ENCODE measurements at regions not wholly inside any gene's neighbourhood (a gene's known extent, or its start where the extent isn't known, plus 50 kb on each side); places are given as distances from the start of the nearest gene placed in this dataset.
"Not testable (repeated sequence)": the region's sequence is repeated elsewhere in the genome, so short reads cannot be mapped to it uniquely, and the experiment has no call there.

DNA sequence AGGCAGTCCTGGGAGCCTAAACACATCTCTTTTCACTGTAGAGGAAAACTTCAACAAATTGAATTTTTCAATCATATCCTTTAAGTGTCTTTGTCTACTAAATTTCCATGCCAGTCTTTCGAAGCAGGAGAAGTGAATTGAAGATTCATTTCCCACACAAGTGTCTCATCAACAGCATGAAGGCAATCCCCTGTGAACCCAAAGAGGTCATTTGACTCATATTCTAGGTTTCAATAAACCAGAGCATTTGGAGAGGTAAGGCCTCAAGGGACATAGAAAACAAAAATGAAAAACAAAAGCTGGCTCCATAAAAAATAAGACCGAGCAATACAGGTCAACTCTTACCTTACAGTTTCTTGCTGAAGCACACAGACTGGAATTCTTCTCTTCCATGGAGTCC lies 94.1 kb upstream of the ATP1B1 start:
- DNase-seq (ENCODE audit: low read depth in 2 of 2) = no peak

- DNase-seq (ENCODE audit: low read depth in 2 of 2) = no peak
Observed at GRCh38 chr1:169013821-169014220, 92.7 kb upstream of the ATP1B1 start.

DNA sequence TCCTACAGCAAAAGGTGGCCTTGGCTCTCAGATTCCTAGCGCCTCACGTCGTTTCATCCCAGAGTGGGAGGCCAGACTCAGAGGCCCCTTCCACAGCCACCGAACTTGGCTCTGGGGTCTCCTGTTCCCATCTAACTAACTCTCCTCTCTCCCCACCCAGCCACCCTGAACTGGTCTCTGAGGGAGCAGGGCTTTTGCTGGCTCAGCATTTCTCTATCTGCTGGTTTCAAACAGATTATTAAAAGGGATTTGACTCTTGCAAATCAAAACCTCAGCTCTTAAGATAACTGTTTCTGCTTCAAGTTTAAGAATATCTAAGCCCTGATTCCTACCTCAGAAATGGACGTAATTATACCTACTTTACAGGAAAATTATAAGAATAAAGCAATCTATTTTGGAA lies 91.0 kb upstream of the ATP1B1 start:
- DNase-seq (ENCODE audit: low read depth in 2 of 2) = no peak

GRCh38 chr1:169018751-169019150 lies 87.7 kb upstream of the ATP1B1 start:
- no peak for DNase-seq (ENCODE audit: low read depth in 2 of 2)

GRCh38 chr1:169019419-169020058 lies 87.0 kb upstream of the ATP1B1 start:
- DNase-seq (ENCODE audit: low read depth in 2 of 2) = no peak

DNA sequence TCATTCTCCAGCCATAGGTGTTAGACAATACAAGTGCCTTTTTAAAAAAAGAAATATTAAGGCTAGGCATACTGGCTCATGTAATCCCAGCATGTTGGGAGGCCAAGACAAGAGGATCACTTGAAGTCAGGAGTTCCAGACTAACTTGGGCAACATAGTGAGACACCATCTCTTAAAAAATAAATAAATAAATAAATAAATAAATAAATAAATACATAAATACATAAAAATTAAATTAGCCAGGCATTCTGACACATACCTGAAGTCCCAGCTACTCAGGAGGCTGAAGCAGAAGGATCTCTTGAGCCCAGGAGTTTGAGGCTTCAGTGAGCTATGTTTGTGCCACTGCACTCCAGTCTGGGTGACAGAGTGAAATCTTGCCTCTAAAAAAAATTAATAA lies 85.8 kb upstream of the ATP1B1 start:
- no peak for DNase-seq (ENCODE audit: low read depth in 2 of 2)

GRCh38 chr1:169022648-169023047 lies 83.8 kb upstream of the ATP1B1 start:
- no peak for DNase-seq (ENCODE audit: low read depth in 2 of 2)

DNA sequence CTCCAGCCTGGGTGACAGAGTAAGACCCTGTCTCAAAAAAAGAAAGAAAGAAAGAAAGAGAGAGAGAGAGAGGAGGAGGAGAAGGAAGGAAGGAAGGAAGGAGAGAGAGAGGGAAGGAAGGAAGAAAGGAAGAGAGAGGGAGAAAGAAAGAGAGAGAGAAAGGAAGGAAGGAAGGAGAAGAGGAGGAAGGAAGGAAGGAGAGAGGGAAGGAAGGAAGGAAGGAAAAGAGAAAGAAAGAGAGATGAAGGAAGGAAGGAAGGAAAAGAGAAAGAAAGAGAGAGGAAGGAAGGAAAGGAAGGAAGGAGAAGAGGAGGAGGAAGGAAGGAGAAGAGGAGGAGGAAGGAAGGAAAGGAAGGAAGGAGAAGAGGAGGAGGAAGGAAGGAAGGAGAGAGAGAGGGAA lies 82.2 kb upstream of the ATP1B1 start:
- no peak for DNase-seq (ENCODE audit: low read depth in 2 of 2)

DNA sequence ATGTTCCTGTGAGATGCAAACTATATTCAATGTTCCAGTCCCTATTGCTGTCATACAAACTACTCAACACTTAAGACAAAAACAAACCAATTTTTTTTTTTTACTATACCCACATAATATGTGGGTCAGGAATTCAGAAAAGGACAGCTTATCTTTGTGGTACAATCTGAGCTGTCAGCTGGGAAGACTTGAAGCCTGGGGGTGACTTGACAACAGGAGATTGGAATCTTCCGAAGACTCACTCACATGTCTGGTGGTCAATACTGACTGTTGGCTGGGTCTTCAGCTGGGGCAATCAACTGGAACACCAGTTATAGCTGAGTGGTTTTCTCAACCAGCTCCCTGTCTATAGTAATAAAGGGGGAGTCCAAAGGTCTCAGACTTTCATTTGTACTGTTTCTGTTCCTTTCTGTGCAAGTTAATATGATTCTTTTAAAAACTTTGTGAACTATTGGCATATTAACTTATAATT lies 81.7 kb upstream of the ATP1B1 start:
- DNase-seq (ENCODE audit: low read depth in 2 of 2) = no peak

- DNase-seq (ENCODE audit: low read depth in 2 of 2) = no peak
Observed at GRCh38 chr1:169025412-169025811, 81.1 kb upstream of the ATP1B1 start.

- DNase-seq (ENCODE audit: low read depth in 2 of 2) = no peak
Observed at GRCh38 chr1:169027607-169028320, 78.7 kb upstream of the ATP1B1 start.

- DNase-seq (ENCODE audit: low read depth in 2 of 2) = no peak
Observed at GRCh38 chr1:169031566-169032224, 74.8 kb upstream of the ATP1B1 start.

DNA sequence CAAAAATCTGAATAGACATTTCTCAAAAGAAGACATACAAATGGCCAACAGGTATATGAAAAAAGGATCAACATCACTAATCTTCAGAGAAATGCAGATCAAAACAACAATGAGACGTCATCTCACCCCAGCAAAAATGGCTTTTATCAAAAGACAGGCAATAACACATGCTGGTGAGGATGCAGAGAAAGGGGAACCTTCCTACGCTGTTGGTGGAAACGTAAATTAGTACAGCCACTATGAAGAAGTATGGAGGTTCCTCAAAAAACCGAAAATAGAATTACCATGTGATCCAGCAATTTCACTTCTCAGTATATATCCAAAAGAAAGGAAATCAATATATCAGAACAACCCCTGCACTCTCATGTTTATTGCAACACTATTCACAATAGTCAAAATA lies 65.1 kb upstream of the ATP1B1 start:
- no peak for DNase-seq (ENCODE audit: low read depth in 2 of 2)

DNA sequence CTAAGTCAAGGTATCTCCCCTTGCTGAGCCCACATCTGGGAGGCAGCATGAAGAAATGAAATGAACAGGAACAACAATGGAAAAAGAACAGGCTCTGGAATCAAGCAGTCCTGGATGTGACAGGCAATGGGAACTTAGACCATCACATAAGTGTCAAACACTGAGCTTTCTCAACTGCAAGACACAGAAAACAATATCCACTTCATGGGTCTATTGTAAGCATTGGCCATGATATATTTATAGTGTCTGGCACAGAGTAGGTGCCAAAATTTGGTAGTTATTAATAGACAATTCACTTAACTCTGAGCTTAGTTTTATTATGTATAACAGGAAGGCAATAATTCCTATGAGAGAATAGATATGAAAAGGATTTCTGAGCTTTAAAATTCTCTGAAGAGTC lies 64.1 kb upstream of the ATP1B1 start:
- no peak for DNase-seq (ENCODE audit: low read depth in 2 of 2)

DNA sequence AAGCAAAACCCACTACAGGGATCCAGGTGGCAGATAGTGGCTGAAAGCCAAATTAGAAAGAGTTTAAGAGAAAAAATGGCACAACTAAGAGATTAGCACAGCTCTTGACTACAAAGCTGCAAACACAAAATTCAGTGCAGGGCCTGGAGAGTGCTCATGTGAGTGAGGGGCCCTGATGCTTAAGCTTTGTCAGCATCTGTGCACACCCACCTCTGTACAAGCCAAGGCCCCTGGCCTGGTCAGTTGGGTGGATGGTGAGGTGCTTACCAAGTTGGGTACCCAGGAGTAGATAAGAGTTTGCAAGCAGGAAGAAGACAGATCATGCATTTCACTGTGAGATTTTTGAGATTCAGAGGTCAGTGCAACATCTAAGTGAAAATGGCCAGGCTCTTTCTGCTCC lies 62.7 kb upstream of the ATP1B1 start:
- no peak for DNase-seq (ENCODE audit: low read depth in 2 of 2)

DNA sequence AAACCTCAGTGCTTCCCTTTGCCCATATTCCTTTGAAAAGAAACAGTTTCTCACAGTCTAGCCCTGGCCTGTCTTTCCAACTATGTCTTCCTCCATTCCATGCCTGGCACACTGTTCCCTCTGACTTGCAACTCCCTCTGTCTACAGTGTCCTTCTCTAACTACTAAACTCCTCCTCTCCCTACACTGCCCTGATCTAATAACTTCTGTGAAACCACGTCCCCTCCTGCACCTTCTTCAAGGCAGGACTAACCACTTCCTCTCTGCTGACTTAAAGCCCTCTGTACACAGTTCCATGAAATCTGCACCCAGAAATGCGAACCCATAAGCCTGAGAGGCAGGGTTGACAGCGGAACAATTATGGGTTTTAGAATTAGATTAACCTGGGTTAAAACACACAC lies 62.2 kb upstream of the ATP1B1 start:
- no peak for DNase-seq (ENCODE audit: low read depth in 2 of 2)

- no peak for DNase-seq (ENCODE audit: low read depth in 2 of 2)
Observed at GRCh38 chr1:169044971-169045370, 61.5 kb upstream of the ATP1B1 start.

DNA sequence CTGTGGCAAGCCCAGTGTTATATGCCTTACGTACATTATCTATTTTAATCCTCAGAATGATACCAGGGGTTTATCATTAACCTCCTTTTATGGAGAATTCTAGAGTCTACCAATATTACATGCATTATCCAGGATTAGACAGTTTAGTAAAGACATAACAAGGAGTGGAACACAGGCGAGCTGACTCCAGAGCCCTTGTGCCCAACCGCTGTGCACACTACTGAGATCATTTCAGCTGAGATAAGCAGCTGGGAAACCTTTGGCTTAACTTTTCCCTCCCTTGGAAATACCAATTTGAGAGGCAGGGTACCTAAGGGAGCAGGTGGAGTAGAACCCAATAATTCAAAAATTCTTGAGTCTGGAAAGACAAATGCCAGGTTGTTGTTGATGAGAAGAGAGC lies 59.8 kb upstream of the ATP1B1 start:
- no peak for DNase-seq (ENCODE audit: low read depth in 2 of 2)

DNA sequence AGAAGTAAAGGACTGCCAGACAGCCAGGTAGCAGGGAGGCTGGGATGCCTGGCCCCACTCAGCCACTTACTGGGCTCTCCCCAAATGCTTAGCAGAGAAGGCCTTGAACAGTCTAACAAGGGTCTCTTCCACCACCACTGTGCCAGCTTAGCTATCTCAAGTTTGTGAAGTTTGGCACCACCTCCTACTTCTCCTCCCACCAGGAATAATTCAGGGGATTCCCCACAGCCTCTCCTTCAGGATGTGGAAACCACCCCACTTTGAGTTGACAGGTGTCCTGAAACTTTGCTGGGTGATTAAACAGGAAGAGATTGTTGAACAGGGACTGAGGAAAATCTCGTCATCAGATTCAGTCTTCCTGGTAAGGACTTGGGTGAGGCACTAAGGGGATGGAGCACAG lies 59.4 kb upstream of the ATP1B1 start:
- DNase-seq (ENCODE audit: low read depth in 2 of 2) = no peak

DNA sequence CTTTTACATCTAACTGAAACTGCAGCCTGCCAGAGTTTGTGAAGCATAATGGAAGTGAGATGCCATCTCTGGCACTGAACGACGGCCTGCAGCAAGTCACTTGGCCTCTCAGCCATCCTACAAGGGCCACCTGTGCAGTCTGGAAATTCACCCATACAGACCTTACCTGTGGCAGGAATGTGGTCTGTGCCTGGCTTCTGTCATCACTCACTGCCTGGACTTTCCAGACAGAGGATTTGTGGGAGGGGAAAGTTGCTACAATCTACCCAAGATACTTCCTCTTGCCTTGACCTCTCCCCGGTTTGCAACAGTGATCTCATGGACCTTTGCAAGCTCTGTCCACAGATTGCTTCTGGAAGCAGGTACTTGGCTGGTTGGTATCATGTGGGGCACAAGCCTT lies 58.4 kb upstream of the ATP1B1 start:
- no peak for DNase-seq (ENCODE audit: low read depth in 2 of 2)

DNA sequence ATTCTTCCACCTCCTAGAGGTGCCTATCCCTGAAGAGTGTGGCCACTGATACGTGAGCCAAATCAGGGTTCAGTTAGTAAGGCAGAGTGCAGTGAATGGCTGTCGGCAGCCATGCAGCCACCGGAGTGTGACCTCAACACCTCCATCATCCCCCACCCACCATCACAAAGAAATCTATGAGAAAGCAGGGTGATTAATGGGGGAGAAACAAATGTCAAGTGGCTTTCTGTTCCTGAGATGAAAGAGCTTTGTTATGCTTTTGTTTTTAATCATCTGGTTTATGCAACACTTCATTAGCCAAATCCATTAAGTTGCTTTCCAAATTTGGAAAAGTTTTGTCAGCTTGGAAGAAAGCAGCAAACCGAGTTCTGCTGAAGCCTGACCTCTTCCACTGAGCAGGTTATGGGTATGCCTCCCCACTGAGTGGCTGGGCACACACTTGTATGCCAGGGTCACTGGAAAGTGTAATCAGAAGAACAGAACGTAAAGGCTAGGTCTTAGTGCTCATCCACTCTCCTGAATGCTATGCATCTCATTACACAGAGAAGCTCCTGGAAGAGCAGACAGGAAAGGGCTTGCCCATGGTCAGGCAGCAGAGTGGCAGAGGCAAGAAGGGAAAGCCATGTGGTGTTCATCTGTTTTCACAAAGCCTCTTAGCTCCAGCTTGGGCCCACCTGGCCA lies 57.1 kb upstream of the ATP1B1 start:
- peak in 1 of 2 donors; percentile 12 for DNase-seq (ENCODE audit: low read depth in 2 of 2)

GRCh38 chr1:169051171-169051570 lies 55.3 kb upstream of the ATP1B1 start:
- no peak for DNase-seq (ENCODE audit: low read depth in 2 of 2)

DNA sequence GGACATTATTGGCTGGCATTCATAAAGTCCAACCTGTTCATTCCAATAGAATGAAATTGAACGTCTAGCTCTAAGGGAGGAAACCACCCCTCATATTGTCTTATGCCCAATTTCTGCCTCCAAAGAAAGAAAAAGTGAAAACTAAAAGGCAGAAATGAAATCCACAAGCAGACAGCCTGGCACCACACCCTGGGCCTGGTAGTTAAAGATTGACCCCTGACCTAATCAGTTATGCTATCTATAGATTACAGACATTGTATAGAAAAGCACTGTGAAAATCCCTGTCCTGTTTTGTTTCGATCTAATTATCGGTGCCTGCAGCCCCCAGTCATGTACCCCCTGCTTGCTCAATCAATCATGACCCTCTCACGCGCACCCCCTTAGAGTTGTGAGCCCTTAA lies 54.3 kb upstream of the ATP1B1 start:
- DNase-seq (ENCODE audit: low read depth in 2 of 2) = not testable (repeated sequence)
